ENCODE measurements at regions not wholly inside any gene's neighbourhood (a gene's known extent, or its start where the extent isn't known, plus 50 kb on each side); places are given as distances from the start of the nearest gene placed in this dataset.
"Not testable (repeated sequence)": the region's sequence is repeated elsewhere in the genome, so short reads cannot be mapped to it uniquely, and the experiment has no call there.

- not testable (repeated sequence) for DNase-seq (ENCODE audit: low read depth); H3K4me3 ChIP-seq (ENCODE audit: low read depth, low read length)
Observed at GRCh38 chr2:111428915-111429314, 308.2 kb downstream of the BCL2L11 start.

GRCh38 chr2:111429353-111429752 lies 308.6 kb downstream of the BCL2L11 start:
- DNase-seq (ENCODE audit: low read depth): not testable (repeated sequence)

DNA sequence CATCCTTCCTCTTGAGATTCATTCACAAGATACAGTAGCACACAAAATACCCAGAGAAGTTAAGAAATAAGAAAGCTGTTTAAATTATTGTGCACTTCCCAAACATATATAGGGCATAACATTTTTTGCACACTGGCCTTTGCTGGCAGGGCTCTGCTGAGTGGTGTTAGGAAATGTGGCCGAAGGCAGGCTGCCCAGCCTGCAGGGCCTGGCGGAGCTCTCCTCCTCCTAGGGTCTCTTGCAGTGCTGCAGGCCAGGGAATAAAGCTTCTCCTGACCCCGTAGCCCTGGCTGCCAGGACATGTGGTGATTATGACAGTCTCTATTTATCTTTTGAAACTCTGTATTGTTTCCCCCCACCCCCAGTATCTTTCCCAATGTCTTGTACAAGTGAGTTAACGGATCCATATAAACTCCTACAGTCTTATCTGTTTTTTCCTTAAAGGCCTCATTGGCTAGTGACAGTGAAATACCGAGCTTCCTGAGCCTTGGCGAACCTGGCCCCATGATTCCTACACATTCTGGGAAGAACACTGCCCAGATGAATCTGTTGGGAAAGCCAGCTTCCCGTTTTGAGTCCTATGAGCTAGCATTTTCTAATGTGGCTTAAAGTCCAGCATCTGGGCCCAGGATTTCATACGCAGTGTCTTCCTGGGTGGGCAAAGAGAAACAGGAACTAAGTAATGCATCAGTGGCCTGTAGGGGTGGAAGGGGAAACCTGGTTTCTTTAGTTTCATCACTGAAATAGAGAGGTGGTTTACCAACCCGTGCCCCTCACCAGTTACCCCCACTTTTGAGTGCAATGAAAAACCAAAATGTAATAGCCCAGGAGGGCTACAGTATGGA lies 310.3 kb downstream of the BCL2L11 start:
- not testable (repeated sequence) for H3K4me3 ChIP-seq (ENCODE audit: low read depth, low read length); DNase-seq (ENCODE audit: low read depth)

More at GRCh38 chr2:111429353-111429752, 308.6 kb downstream of the BCL2L11 start:
- not testable (repeated sequence) for H3K4me3 ChIP-seq (ENCODE audit: low read depth, low read length)

DNA sequence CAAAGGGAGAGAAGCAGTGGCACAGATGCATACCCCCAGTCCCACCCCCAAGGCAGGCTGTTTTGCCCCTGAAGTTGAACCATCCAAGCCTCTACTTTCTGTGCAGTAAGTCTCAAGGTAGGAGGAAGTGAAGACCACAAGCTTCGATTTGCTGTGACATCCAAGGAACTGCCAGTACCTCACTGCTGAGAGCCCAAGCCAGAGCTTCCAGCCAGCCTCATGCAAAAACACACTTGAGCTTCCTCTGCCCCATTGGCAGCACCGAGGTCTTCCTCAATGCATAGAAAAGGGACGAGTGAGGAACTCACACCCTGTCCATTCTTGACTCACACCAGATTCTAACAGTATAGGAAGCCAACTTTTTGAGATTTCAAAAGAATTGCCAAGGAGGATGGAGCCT lies 311.7 kb downstream of the BCL2L11 start:
- DNase-seq (ENCODE audit: low read depth); H3K4me3 ChIP-seq (ENCODE audit: low read depth, low read length): not testable (repeated sequence)

GRCh38 chr2:111432916-111433499 lies 312.3 kb downstream of the BCL2L11 start:
- not testable (repeated sequence) for DNase-seq (ENCODE audit: low read depth); H3K4me3 ChIP-seq (ENCODE audit: low read depth, low read length)

DNA sequence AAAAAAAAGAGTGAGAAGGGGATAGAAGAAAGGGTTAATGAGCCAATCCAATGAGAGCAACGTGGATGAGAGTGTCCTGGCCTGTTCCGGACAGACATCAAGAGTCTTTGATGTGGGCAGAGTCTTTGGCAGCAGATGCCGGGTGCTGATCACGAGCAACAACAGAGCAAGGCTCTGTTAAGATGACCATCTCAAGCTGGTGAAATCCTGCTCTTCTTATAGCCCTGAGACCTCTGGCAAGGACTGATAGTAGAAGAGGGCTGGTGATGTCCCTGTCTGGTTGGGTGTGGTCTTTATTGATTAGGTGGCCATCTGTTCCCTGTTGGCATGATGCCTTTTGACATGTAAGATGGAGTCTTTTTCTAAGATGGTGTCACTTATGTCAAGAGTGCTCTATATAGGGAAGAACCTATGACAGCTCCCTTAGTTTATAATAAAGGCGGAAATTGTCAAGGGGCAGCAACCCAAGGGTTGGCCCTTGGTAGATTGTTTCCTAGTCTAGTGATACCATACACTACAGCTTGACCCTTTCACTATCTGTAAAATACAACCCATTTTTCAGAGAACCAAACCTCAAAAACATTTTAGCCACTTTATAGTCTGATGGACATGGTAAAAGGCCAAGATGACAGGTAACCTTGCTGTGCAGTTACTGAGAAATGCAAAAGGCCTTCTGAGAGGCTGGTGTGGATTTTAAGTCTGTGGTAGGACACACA lies 313.3 kb downstream of the BCL2L11 start:
- DNase-seq (ENCODE audit: low read depth): not testable (repeated sequence)

GRCh38 chr2:111434608-111434939 lies 313.9 kb downstream of the BCL2L11 start:
- not testable (repeated sequence) for DNase-seq (ENCODE audit: low read depth); H3K4me3 ChIP-seq (ENCODE audit: low read depth, low read length)

More for the DNA sequence above, 313.3 kb downstream of the BCL2L11 start:
- not testable (repeated sequence) for H3K4me3 ChIP-seq (ENCODE audit: low read depth, low read length)

DNA sequence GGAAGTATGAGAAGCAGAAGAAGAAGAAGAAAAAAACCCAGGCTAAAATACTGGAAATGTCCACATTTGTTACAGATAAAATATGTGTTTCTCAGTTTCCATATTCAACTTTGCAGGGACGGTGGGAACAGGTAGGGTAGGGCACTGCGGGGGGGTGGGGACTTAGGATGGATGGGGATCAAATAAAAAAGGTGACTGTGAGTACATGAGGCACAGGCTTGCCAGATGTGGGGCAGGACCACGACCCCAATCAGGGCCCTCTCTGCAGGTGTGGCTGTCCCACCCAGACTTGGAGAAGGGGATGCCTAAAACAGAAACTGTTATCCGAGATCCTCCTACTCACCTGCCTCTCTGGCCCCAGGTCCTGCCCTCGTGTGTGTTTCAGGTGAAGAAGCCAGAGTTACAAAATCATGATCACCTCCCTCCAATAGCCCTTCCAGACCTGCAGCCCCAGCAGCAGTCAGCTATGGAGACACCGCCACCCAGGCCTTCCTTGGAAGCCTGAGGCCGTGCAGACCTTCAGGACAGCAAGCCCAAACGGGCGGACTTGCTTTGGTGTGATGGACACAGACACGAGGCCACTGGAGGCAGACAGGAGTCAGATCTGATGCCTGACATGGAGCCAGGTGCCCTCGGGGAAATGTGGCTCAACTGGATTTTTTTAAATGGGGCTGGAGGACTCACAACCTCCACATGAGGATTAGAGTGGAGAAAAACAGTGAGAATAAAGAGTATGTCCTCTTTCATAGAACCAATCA lies 315.0 kb downstream of the BCL2L11 start:
- H3K4me3 ChIP-seq (ENCODE audit: low read depth, low read length); DNase-seq (ENCODE audit: low read depth): not testable (repeated sequence)

GRCh38 chr2:111436411-111436810 lies 315.7 kb downstream of the BCL2L11 start:
- H3K4me3 ChIP-seq (ENCODE audit: low read depth, low read length); DNase-seq (ENCODE audit: low read depth): not testable (repeated sequence)

GRCh38 chr2:111437288-111437990 lies 316.7 kb downstream of the BCL2L11 start:
- H3K4me3 ChIP-seq (ENCODE audit: low read depth, low read length); DNase-seq (ENCODE audit: low read depth): not testable (repeated sequence)

- H3K4me3 ChIP-seq (ENCODE audit: low read depth, low read length); DNase-seq (ENCODE audit: low read depth): not testable (repeated sequence)
Observed at GRCh38 chr2:111438161-111438560, 317.4 kb downstream of the BCL2L11 start.

- DNase-seq (ENCODE audit: low read depth): not testable (repeated sequence)
Observed at GRCh38 chr2:111439237-111439636, 318.5 kb downstream of the BCL2L11 start.

DNA sequence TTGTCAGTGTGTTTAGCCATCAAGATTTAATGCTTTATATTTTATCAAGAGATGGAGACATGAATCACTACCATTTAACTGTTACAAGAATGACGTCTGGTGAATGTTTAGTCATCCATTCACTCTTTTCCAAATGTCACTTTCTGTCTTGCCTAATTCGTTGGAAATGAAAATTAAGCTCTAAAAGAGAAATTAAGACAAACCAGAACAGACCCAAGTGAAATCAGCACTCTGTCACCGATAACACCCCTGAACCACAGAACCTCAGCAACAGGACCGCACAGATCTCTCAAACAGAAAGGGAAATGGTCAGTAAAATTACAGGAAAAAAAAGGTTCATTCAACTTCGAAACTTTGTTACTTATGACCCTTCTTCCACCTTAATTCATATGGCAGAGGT lies 320.9 kb downstream of the BCL2L11 start:
- not testable (repeated sequence) for DNase-seq (ENCODE audit: low read depth); H3K4me3 ChIP-seq (ENCODE audit: low read depth, low read length)

More at GRCh38 chr2:111439237-111439636, 318.5 kb downstream of the BCL2L11 start:
- not testable (repeated sequence) for H3K4me3 ChIP-seq (ENCODE audit: low read depth, low read length)

GRCh38 chr2:111442767-111443454 lies 322.2 kb downstream of the BCL2L11 start:
- H3K4me3 ChIP-seq (ENCODE audit: low read depth, low read length); DNase-seq (ENCODE audit: low read depth): not testable (repeated sequence)

- DNase-seq (ENCODE audit: low read depth); H3K4me3 ChIP-seq (ENCODE audit: low read depth, low read length): not testable (repeated sequence)
Observed at GRCh38 chr2:111444516-111444915, 323.8 kb downstream of the BCL2L11 start.

DNA sequence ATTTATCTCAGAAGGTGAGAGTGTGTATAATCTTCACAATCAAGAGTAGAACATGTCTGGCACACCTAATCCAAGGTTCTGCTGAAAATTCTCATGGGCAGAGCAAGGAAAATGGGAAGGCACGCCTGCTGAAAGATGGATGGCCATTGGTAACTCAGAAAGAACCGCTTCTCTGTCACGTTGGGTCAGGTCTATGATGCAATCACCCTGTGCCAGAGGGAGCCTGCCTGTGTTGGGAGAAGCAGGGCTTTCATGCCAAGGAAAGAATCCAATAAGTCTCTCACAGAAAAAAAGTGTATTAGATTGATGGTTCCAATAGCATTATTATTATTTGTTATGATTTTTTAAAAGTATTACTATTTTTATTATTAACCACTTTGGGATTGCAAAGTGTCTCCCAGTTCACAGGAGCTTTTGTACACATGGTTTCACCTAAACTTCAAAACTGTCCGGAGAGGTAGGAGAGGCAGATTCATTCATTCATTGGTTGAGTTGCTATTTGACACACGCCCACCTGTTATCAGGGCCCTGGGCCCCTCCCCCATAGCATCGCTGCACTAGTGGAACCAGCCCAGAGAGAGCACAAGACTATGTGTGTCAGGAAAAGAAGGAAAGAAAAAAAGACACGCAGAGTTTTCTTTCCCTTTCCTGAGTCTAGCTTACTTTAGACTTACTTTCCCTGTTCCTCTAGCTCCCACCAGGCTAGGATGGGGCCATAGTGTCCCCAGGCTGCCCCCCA lies 324.6 kb downstream of the BCL2L11 start:
- DNase-seq (ENCODE audit: low read depth); H3K4me3 ChIP-seq (ENCODE audit: low read depth, low read length): not testable (repeated sequence)

DNA sequence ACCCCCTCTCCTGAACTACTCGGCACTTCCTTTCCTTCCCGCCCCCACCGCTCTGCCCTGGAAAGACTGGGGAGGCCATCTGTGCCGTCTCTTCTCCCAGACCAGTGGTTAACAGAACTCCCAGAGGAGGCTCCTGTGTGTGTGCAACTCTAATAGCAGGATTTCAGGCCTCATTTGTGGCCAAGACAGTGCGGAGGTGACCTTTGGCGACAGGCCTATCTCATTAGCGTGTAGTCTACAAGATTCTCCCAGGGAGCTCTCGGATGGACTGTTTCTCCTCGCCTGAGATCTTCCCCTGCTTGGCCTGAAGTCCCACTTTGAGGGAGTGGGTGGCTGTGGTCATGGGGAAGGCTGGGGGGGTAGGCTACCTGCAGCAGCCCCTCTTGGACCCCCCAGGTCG lies 325.2 kb downstream of the BCL2L11 start:
- H3K4me3 ChIP-seq (ENCODE audit: low read depth, low read length): not testable (repeated sequence)

More for the DNA sequence above, 325.2 kb downstream of the BCL2L11 start:
- DNase-seq (ENCODE audit: low read depth): not testable (repeated sequence)

Data from GM12864 (cell line).